ENCODE measurements at regions not wholly inside any gene's neighbourhood (a gene's known extent, or its start where the extent isn't known, plus 50 kb on each side); places are given as distances from the start of the nearest gene placed in this dataset.

DNA sequence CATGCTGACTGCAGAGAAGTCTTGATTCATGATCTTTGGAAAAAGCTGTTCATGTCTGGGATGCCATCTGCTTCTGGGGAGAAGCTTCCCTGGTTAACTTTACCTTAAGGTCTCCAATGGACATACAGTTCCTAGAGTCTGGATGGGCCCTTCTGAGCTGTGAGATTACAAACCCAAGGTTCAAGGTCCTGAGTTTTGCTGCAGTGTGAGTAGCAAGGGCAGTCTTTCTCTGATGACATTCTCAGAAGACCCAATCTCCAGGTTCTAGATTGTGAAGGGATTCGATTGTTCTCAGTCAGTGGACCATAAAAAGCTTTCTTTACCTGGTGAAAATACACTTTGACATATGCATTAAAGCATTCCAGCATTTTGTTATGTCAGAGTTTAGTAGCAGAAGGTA, 179.2 kb downstream of the AASDH start:
- ATAC-seq (no peak), DNase-seq (ENCODE audit: low read depth, low spot score) (no peak)
- peaks cover 4 to 7% of the 10 kb centered on the region in 2 experiments; a peak in 3 of 4 replicates for H3K9me3 ChIP-seq (ENCODE audit: control insufficient read depth in 1 of 2, insufficient read depth in 1 of 2, low read depth in 1 of 2, low read length in 2 of 2)
- H3K9ac ChIP-seq (ENCODE audit: low read length), result no peak overlapping the region
- POLR2A ChIA-PET, result no interaction called here
- no peak overlapping the region for H3K4me3 ChIP-seq (replicated peaks in 1 of 2; ENCODE audit: low read depth in 1 of 2, low read length in 2 of 2)
- no peaks in the 10 kb centered on the region for H3K4me1 ChIP-seq (ENCODE audit: control insufficient read depth in 1 of 2, insufficient read depth in 2 of 2, low read length in 2 of 2)
- TF ChIP-seq SRF (IDR thresholded peaks at IDR 0.05; ENCODE audit: low read depth), result no peak
- TF ChIP-seq, protein P1, sequence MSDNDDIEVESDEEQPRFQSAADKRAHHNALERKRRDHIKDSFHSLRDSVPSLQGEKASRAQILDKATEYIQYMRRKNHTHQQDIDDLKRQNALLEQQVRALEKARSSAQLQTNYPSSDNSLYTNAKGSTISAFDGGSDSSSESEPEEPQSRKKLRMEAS (IDR thresholded peaks at IDR 0.05), result no peak
- TF ChIP-seq ELF1 (IDR thresholded peaks at IDR 0.05; ENCODE audit: borderline replicate concordance, low read depth), result no peak
- TF ChIP-seq CEBPB (IDR thresholded peaks at IDR 0.05; ENCODE audit: low read depth), result no peak
- TF ChIP-seq, protein P2, sequence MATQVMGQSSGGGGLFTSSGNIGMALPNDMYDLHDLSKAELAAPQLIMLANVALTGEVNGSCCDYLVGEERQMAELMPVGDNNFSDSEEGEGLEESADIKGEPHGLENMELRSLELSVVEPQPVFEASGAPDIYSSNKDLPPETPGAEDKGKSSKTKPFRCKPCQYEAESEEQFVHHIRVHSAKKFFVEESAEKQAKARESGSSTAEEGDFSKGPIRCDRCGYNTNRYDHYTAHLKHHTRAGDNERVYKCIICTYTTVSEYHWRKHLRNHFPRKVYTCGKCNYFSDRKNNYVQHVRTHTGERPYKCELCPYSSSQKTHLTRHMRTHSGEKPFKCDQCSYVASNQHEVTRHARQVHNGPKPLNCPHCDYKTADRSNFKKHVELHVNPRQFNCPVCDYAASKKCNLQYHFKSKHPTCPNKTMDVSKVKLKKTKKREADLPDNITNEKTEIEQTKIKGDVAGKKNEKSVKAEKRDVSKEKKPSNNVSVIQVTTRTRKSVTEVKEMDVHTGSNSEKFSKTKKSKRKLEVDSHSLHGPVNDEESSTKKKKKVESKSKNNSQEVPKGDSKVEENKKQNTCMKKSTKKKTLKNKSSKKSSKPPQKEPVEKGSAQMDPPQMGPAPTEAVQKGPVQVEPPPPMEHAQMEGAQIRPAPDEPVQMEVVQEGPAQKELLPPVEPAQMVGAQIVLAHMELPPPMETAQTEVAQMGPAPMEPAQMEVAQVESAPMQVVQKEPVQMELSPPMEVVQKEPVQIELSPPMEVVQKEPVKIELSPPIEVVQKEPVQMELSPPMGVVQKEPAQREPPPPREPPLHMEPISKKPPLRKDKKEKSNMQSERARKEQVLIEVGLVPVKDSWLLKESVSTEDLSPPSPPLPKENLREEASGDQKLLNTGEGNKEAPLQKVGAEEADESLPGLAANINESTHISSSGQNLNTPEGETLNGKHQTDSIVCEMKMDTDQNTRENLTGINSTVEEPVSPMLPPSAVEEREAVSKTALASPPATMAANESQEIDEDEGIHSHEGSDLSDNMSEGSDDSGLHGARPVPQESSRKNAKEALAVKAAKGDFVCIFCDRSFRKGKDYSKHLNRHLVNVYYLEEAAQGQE (IDR thresholded peaks at IDR 0.05; ENCODE audit: low read depth), result no peak
- TF ChIP-seq TCF7L2 (IDR thresholded peaks at IDR 0.05; ENCODE audit: borderline replicate concordance, extremely low read depth, insufficient read depth, insufficient read length), result no peak
- no peak for TF ChIP-seq CTCF (IDR thresholded peaks at IDR 0.05 in 2 of 3, conservative IDR thresholded peaks at IDR 0.05 in 1 of 3; ENCODE audit: borderline replicate concordance in 1 of 3, insufficient read depth in 1 of 3, low read depth in 2 of 3, low read length in 2 of 3)
- TF ChIP-seq, protein P3, sequence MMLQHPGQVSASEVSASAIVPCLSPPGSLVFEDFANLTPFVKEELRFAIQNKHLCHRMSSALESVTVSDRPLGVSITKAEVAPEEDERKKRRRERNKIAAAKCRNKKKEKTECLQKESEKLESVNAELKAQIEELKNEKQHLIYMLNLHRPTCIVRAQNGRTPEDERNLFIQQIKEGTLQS (IDR thresholded peaks at IDR 0.05), result no peak
- no peak for TF ChIP-seq EZH2phosphoT487 (IDR thresholded peaks at IDR 0.05; ENCODE audit: borderline replicate concordance)
- H3K27me3 ChIP-seq (ENCODE audit: insufficient read depth, low read length), result no peaks in the 10 kb centered on the region
- H3K36me3 ChIP-seq (ENCODE audit: control insufficient read depth in 1 of 2, insufficient read depth in 2 of 2, low read length in 2 of 2), result no peaks in the 10 kb centered on the region
- H3K4me2 ChIP-seq (ENCODE audit: low read length), result no peak overlapping the region
- H4K20me1 ChIP-seq (ENCODE audit: insufficient read depth), result no peaks in the 10 kb centered on the region
- H2AFZ ChIP-seq (ENCODE audit: low read depth, low read length, poor library complexity, severe bottlenecking), result no peak overlapping the region
- H3K79me2 ChIP-seq (ENCODE audit: insufficient read depth, low read length), result no peaks in the 10 kb centered on the region
- H3K27ac ChIP-seq (ENCODE audit: low read depth, low read length), result no peak overlapping the region
- BruUV-seq (replicated peaks), result no TSS peak
- CTCF ChIA-PET, result no interaction called here
- H3K9me2 ChIP-seq (ENCODE audit: insufficient read depth), result no peaks in the 10 kb centered on the region
- intact Hi-C loops (cut with micrococcal nuclease), result no loop called here
- RAD21 ChIA-PET (ENCODE audit: low non-redundant PET in 1 of 2, low total read pairs in 2 of 2, uncharacterized antibody in 2 of 2, unreplicated experiment in 2 of 2), result no interaction called here

All from HCT116 (cell line).